Psoas muscle (tissue), 7 donors: ENCODE measurements at regions not wholly inside any gene's neighbourhood (a gene's known extent, or its start where the extent isn't known, plus 50 kb on each side); places are given as distances from the start of the nearest gene placed in this dataset.

ENCODE experiments used
- ATAC-seq, 4 donors: fragments of 200-7000 bp; cut with Tn5 transposase; one replicate each; pipeline ENCODE4 v1.9.1; 2020; ENCODE audit warnings: moderate library complexity in 3 of 4, mild to moderate bottlenecking in 2 of 4
- DNase-seq, 2 donors: peaks; one replicate each; pipeline ENCODE4 v3.0.0-alpha.2; 2020
- H3K27ac ChIP-seq: fragments of 200-600 bp; one replicate; pipeline ENCODE4 v1.8.0; 2022
- H3K27me3 ChIP-seq, 3 donors: fragments of 200-600 bp in 1 of 3; one replicate each; pipeline versions ENCODE4 v1.6.1 to v1.8.0; 2013 to 2022; ENCODE audit warnings: low read length in 2 of 3, mild to moderate bottlenecking in 2 of 3, moderate library complexity in 1 of 3; ENCODE audit not compliant: insufficient read depth in 3 of 3
- H3K36me3 ChIP-seq, 2 donors: fragments of 200-600 bp in 1 of 2; one replicate each; pipeline versions ENCODE4 v1.6.1 to v1.8.0; 2013 to 2022; ENCODE audit warnings: low read depth in 1 of 2, mild to moderate bottlenecking in 1 of 2, moderate library complexity in 1 of 2; ENCODE audit not compliant: insufficient read depth in 1 of 2
- H3K4me1 ChIP-seq: fragments of 200-600 bp; one replicate; pipeline ENCODE4 v1.8.0; 2022
- H3K4me3 ChIP-seq: fragments of 200-600 bp; one replicate; pipeline ENCODE4 v1.8.0; 2022; ENCODE audit warnings: mild to moderate bottlenecking
- H3K9me3 ChIP-seq: fragments of 200-600 bp; one replicate; pipeline ENCODE4 v1.8.0; 2022
- CTCF ChIP-seq: fragments of 200-600 bp; IDR thresholded peaks from one replicate; pipeline ENCODE4 v1.8.0; 2022; ENCODE audit warnings: antibody characterized with exemption
- WGBS, 3 donors: extraction: QIAGEN DNeasy Blood & Tissue Kit; methylation state at CpG; one replicate each; pipeline versions ENCODE4 v1.1.6 to v1.1.7; 2013; 5-methylcytosine and 5-hydroxymethylcytosine counted together
- intact Hi-C, 2 donors: fragments of 100-400 bp; cut with DNase I; formaldehyde crosslinking; loops; one replicate each; pipeline versions ENCODE4 v1.11.0 to v1.14.2; 2022
- donor health status: healthy with polysubstance abuse.
- donor health status: DM: no; HTN: no; CAD: no; lungs with moderate emphysema.
- donor health status: Bipolar disorder and iron deficiency.
- donor health status: healthy.
- donor health status: DM: yes; HTN: yes; CAD: no.
- donor health status: DM: no; HTN: no; CAD: no.
- donor health status: DM: yes; HTN: yes; CAD: no.

GRCh38 chr7:52026140-52026539 is 709.5 kb upstream of the COBL start:
- Histone ChIP-seq H3K27ac (no peak overlapping the region), H3K36me3 (no peaks in the 10 kb centered on the region), H3K27me3 (no peaks in the 10 kb centered on the region), H3K4me3 (no peak overlapping the region), H3K4me1 (no peaks in the 10 kb centered on the region), H3K9me3 (no peaks in the 10 kb centered on the region)
- no peak for DNase-seq
- 63 to 69% (median 66%) methylated on average over 11 of the region's 11 CpGs for WGBS, 3 donors
- no peak for TF ChIP-seq CTCF
- no peak for ATAC-seq
- intact Hi-C loops = no loop called here

GRCh38 chr7:52021343-52021742 is 704.7 kb upstream of the COBL start:
- 23 to 41% (median 37%) methylated on average over 3 of the region's 3 CpGs for WGBS, 3 donors
- Histone ChIP-seq H3K9me3 (no peaks in the 10 kb centered on the region), H3K27ac (no peak overlapping the region), H3K4me3 (no peak overlapping the region), H3K4me1 (no peaks in the 10 kb centered on the region), H3K27me3 (no peaks in the 10 kb centered on the region), H3K36me3 (no peaks in the 10 kb centered on the region)
- DNase-seq (no peak), ATAC-seq (no peak)
- intact Hi-C loops = no loop called here
- no peak for TF ChIP-seq CTCF

GRCh38 chr7:52018680-52019054 is 702.1 kb upstream of the COBL start:
- Histone ChIP-seq H3K27ac (no peak overlapping the region), H3K27me3 (no peaks in the 10 kb centered on the region), H3K4me1 (no peaks in the 10 kb centered on the region), H3K36me3 (no peaks in the 10 kb centered on the region), H3K4me3 (no peak overlapping the region), H3K9me3 (no peaks in the 10 kb centered on the region)
- intact Hi-C loops = no loop called here
- WGBS, 3 donors = 85 to 91% (median 90%) methylated on average over 3 of the region's 3 CpGs
- ATAC-seq (no peak), DNase-seq (no peak)
- no peak for TF ChIP-seq CTCF

- Histone ChIP-seq H3K27me3 (no peaks in the 10 kb centered on the region), H3K27ac (no peak overlapping the region), H3K36me3 (no peaks in the 10 kb centered on the region), H3K4me1 (no peaks in the 10 kb centered on the region), H3K4me3 (no peak overlapping the region), H3K9me3 (no peaks in the 10 kb centered on the region)
- no peak for DNase-seq
- TF ChIP-seq CTCF = no peak
- intact Hi-C loops = no loop called here
- WGBS, 3 donors = 67 to 78% (median 74%) methylated on average over 8 of the region's 8 CpGs
- no peak for ATAC-seq
Measured at GRCh38 chr7:52017802-52018679, 701.4 kb upstream of the COBL start.

- no peak for TF ChIP-seq CTCF
- 6 to 20% (median 18%) methylated on average over 1 of the region's 1 CpG for WGBS, 3 donors
- Histone ChIP-seq H3K27me3 (no peaks in the 10 kb centered on the region), H3K36me3 (no peaks in the 10 kb centered on the region), H3K9me3 (no peaks in the 10 kb centered on the region), H3K4me3 (no peak overlapping the region), H3K4me1 (no peaks in the 10 kb centered on the region), H3K27ac (no peak overlapping the region)
- intact Hi-C loops = no loop called here
- ATAC-seq = no peak
- DNase-seq = no peak
Measured at GRCh38 chr7:52009181-52009580, 692.6 kb upstream of the COBL start.
